ENCODE measurements at regions not wholly inside any gene's neighbourhood (a gene's known extent, or its start where the extent isn't known, plus 50 kb on each side); places are given as distances from the start of the nearest gene placed in this dataset.

DNA sequence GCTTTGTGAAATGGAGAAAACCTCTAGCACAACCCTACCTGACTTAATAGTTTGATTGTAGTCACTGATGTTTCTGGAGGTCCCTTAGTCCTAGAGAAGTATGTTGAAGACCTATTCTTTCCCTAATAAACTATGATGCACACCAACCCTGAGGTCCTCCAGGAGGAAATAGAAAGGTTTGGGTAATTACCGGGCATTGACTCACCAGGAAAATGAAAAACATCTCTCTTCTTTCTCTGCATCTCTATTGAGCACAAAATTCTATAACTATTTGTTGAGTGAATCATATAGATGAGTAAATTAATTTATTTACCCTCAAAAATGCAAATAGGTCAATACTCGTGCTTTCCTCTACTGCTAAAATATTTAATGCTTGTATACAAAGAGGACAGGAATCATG, 582.4 kb upstream of the FAM241A start:
- intact Hi-C loops (cut with DNase I), result no loop called here
- H3K36me3 ChIP-seq (replicated peaks in 1 of 2; ENCODE audit: insufficient read depth in 1 of 2, low read depth in 2 of 2), result no peaks in the 10 kb centered on the region
- no peak overlapping the region for H3K27ac ChIP-seq
- H3K9me3 ChIP-seq, result no peaks in the 10 kb centered on the region
- WGBS, 2 donors, result 45 to 54% methylated on average over 2 of the region's 2 CpGs
- H3K27me3 ChIP-seq, result no peaks in the 10 kb centered on the region
- no peak overlapping the region for H3K4me3 ChIP-seq
- no peaks in the 10 kb centered on the region for H3K4me1 ChIP-seq
- ATAC-seq, result no peak
- no peak for DNase-seq
- TF ChIP-seq, protein P1, sequence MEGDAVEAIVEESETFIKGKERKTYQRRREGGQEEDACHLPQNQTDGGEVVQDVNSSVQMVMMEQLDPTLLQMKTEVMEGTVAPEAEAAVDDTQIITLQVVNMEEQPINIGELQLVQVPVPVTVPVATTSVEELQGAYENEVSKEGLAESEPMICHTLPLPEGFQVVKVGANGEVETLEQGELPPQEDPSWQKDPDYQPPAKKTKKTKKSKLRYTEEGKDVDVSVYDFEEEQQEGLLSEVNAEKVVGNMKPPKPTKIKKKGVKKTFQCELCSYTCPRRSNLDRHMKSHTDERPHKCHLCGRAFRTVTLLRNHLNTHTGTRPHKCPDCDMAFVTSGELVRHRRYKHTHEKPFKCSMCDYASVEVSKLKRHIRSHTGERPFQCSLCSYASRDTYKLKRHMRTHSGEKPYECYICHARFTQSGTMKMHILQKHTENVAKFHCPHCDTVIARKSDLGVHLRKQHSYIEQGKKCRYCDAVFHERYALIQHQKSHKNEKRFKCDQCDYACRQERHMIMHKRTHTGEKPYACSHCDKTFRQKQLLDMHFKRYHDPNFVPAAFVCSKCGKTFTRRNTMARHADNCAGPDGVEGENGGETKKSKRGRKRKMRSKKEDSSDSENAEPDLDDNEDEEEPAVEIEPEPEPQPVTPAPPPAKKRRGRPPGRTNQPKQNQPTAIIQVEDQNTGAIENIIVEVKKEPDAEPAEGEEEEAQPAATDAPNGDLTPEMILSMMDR (IDR thresholded peaks at IDR 0.05), result no peak
- TF ChIP-seq POLR2A (IDR thresholded peaks at IDR 0.05), result no peak

GRCh38 chr4:111572470-111572869, 572.8 kb upstream of the FAM241A start:
- Histone ChIP-seq H3K4me3 (no peak overlapping the region), H3K27me3 (no peaks in the 10 kb centered on the region), H3K27ac (no peak overlapping the region), H3K9me3 (no peaks in the 10 kb centered on the region), H3K36me3 (replicated peaks in 1 of 2; ENCODE audit: insufficient read depth in 1 of 2, low read depth in 2 of 2) (no peaks in the 10 kb centered on the region), H3K4me1 (no peaks in the 10 kb centered on the region)
- WGBS, 2 donors, result 26 to 33% methylated on average over 1 of the region's 1 CpG
- intact Hi-C loops (cut with DNase I), result no loop called here
- TF ChIP-seq, protein P1 (IDR thresholded peaks at IDR 0.05), result no peak
- no peak for TF ChIP-seq POLR2A (IDR thresholded peaks at IDR 0.05)
- no peak for ATAC-seq
- DNase-seq, result no peak

GRCh38 chr4:111573386-111573785, 571.9 kb upstream of the FAM241A start:
- Histone ChIP-seq H3K36me3 (replicated peaks in 1 of 2; ENCODE audit: insufficient read depth in 1 of 2, low read depth in 2 of 2) (no peaks in the 10 kb centered on the region), H3K4me3 (no peak overlapping the region), H3K27ac (no peak overlapping the region), H3K27me3 (no peaks in the 10 kb centered on the region), H3K9me3 (no peaks in the 10 kb centered on the region), H3K4me1 (no peaks in the 10 kb centered on the region)
- TF ChIP-seq POLR2A (IDR thresholded peaks at IDR 0.05), result no peak
- TF ChIP-seq, protein P1 (IDR thresholded peaks at IDR 0.05), result no peak
- WGBS, 2 donors, result 36 to 38% methylated on average over 2 of the region's 2 CpGs
- no peak for DNase-seq
- no peak for ATAC-seq
- intact Hi-C loops (cut with DNase I), result no loop called here

DNA sequence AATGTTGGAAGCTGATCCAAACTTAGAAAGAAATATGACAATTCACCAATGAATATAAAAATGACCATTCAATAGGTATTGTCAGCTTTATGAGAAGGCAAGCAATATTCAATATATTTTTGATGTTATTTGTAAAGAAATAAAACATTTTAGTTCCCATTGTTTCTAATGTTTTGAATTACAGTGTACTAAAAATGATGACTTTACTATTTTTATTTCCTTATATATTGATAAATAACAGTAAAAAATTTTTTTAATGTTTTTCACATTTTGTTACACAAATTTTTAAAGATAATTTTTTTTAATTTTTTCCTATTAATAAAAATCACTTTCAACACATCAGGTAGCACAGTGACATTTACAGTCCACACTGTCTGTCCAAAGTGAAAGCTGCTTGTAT, 565.5 kb upstream of the FAM241A start:
- Histone ChIP-seq H3K4me3 (no peak overlapping the region), H3K4me1 (no peaks in the 10 kb centered on the region), H3K27me3 (no peaks in the 10 kb centered on the region), H3K36me3 (replicated peaks in 1 of 2; ENCODE audit: insufficient read depth in 1 of 2, low read depth in 2 of 2) (no peaks in the 10 kb centered on the region), H3K9me3 (peaks cover 0 to 15% (median 0%) of the 10 kb centered on the region in 3 donors), H3K27ac (no peak overlapping the region)
- ATAC-seq (no peak), DNase-seq (no peak)
- TF ChIP-seq, protein P1 (IDR thresholded peaks at IDR 0.05), result no peak
- TF ChIP-seq POLR2A (IDR thresholded peaks at IDR 0.05), result no peak
- intact Hi-C loops (cut with DNase I), result no loop called here

DNA sequence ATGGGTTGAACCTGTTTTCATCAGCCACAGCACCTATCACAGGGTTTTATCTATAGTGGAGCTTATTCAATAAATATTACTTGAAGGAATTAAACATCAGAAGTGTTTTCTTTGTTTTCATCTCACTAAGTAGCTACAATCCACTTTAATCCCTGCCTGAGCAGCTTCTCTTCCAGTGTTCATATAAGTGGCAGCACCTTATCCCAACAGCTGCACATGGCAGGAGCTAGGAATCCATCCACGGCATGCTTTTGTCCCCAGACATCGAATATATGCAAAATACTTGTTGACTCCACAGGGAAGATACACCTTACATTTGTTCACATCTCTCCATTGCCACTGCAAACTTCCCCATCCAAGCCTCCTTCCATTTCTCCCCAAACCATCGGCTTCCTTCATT, 549.8 kb upstream of the FAM241A start:
- intact Hi-C loops (cut with DNase I), result no loop called here
- TF ChIP-seq, protein P1 (IDR thresholded peaks at IDR 0.05), result no peak
- no peak for TF ChIP-seq POLR2A (IDR thresholded peaks at IDR 0.05)
- H3K4me1 ChIP-seq, result no peaks in the 10 kb centered on the region
- H3K9me3 ChIP-seq, result no peaks in the 10 kb centered on the region
- no peaks in the 10 kb centered on the region for H3K36me3 ChIP-seq (replicated peaks in 1 of 2; ENCODE audit: insufficient read depth in 1 of 2, low read depth in 2 of 2)
- H3K27me3 ChIP-seq, result no peaks in the 10 kb centered on the region
- WGBS, 2 donors, result 71 to 78% methylated on average over 3 of the region's 3 CpGs
- H3K27ac ChIP-seq, result no peak overlapping the region
- H3K4me3 ChIP-seq, result no peak overlapping the region
- ATAC-seq (no peak), DNase-seq (no peak)
